NK-92 treated with Interleukin-12 subunit alpha and Interleukin-12 subunit beta, amount 100 ng/mL, for 24 hours (cell line): ENCODE measurements at regions not wholly inside any gene's neighbourhood (a gene's known extent, or its start where the extent isn't known, plus 50 kb on each side); places are given as distances from the start of the nearest gene placed in this dataset.
"Not testable (repeated sequence)": the region's sequence is repeated elsewhere in the genome, so short reads cannot be mapped to it uniquely, and the experiment has no call there.

Experiments used
- DNase-seq: peaks from one replicate; lab custom pipeline; 2025; lab: John Stamatoyannopoulos, UW

DNA sequence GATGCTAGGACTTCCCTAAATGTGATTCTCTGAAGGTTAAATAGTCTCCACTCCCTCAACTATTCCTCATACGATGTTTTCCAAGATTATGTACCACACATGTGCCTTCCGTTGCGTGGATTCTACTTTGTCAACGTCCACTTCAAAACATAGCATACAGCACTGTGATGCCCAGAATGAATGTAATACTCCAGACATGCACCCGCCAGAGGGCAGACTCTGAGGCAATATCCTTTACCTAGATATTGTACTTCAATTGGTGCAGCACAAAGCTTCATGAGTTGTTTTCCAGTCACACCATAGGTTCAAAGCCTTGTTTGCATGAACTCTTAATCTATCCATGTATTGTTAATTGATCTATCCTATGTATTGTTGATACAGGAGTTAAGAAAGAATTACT, 201.0 kb upstream of the NABP1 start:
- no peak for DNase-seq

DNA sequence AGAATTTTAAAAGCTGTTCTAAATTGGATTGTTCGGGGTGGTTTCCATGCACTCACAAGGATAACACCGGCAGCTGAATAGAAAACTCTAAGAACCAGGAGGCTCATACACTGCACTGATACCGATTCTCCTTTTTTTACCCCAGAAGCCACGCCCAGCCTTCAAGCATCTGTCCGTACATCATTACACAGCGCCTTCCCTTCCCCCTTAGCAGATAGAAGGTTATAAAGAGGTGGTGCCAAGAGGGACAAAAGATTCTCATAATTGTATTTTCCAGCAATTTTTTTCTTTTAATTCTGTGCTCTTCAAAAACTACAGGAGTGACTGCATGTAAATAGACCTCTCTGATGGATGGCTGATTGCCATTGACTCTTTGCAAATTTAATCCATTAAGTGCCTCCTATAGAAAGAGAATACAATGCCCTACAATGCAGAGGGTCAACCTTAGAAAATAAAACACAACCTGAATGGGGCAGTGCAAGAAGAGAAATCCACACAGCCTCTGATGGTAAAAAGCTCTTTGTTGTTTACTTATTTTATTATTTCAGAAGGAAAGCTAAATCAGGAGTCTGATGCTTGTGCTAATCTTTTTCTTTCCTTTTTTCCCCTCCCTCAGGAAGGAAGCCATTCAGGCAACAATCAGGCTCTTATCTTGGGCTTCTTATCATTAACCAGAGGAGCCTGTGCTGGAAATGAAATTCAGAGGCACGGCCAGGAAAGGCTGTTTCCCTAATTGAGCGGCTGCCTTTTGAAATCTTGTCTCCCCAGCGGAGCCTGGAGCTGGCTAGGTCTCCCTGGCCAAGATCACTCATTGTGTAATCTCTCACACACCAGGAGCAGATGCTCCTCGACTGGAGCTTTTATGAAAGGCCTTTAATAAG, 198.9 kb upstream of the NABP1 start:
- no peak for DNase-seq

DNA sequence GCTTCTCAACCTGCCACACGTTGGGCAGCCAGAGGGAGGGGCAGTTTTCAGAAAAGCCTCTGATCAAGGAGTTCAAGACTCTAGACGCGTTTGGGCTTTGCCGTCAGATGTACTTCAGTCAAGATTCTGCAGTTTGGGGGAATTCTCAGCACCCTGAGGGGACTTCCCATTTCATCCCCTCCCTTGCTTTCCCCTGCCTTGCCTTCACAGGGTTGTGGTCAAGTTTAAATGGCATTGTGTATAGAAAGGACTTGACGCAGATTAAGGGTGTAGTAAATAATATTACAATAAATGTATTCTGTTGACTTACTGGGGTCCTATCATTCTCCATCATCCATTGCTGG, 198.3 kb upstream of the NABP1 start:
- no peak for DNase-seq

DNA sequence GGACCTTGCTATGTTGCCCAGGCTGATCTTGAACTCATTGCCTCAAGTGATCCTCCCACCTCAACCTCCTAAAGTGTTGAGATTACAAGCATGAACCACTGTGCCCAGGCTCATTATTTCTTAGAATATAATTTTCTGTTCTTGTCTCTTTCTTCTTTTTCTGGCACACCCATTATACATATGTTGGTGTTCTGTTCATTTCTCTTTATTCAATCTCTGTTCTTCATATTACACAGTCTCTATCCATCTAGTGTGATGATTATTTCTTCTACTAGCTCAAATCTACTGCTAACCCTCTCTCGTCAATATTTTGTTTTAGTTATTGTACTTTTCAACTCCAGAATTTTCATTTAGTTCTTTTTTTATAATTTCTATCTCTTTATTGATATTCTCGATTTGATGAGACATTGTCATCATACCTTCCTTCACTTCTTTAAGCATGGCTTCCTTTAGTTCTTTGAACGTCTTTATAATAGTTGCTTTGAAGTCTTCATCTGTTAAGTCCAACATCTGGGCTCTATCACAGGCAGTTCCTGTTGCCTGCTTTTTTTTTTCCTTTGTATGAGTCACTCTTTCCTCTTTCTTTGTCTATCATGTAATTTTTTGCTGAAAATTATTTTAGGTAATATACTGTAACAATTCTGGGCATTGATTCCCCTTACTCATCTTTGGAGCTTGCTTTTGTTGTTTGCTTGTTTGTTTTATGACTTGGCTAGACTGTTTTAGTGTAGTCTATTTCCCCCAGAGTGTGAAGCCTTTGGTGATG, 196.4 kb upstream of the NABP1 start:
- no peak for DNase-seq

DNA sequence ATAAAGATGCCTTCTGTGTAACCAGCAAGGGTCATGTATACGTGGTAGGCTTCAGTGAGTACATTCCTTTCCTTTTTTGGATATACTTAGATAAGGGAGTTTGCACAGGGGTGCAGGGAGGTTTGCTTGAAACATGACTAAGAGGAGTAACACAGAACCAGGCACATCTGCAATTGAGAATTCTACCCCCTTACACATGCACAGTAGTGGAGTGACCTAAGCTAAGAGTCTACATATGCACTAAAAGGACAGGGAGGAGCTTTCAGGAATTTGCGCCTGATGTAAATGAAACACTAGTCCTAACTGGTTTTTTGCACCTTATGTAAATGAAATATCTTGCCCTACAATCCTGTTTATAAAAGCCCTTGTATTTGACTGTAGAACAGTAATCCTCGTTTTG, 194.8 kb upstream of the NABP1 start:
- no peak for DNase-seq

DNA sequence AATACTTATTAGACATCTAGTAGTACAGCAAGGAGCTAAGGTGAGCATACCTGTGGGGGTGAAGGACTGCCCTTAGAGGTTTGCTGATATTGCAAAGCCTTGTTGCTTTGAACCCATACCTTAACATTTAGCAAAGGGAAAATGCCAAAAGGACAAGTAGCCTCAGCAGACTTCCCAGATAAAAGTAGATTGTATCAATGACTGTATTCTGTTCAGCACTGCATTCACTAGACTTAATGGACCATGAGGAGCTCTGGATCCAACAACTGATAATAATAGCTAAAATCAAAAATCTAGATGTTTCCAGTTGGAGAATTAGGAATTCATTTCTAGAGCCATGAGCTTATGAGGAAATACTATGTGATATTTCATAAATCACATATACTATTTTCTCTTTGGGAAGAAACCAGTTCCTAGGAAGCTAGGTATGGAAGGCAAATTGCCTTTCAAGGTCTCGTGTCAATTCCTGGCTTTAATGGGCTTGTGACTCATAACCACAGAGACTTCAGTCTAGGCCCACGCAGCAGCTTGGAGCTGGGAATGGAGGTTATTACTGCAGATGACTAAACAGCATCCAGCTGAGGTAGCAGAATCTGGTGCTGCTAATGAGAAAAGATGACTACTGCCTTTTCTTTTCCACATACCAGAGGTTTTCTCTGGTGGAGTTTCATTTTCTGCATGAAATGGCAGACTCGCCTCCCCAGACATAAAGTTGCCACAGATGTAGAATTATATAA, 191.2 kb upstream of the NABP1 start:
- no peak for DNase-seq

DNA sequence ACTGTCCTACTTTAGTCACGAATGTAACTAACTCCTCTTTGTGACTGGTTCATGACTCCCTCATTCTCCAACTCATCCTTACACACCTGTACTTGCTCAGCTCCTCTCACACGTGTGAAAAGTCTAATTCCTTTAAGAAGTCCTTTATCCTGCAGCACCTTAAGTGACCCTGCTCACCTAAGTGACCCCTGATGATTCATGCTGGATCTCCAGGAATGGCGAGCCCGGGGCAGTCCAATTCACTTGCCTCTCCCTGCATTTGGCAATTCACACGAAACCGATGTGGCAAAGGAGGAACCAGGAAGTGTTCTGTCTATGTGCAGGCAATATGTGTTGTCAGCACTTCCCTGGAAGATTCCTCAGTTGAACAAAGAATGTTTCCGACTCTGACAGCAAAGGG, 189.8 kb upstream of the NABP1 start:
- no peak for DNase-seq

DNA sequence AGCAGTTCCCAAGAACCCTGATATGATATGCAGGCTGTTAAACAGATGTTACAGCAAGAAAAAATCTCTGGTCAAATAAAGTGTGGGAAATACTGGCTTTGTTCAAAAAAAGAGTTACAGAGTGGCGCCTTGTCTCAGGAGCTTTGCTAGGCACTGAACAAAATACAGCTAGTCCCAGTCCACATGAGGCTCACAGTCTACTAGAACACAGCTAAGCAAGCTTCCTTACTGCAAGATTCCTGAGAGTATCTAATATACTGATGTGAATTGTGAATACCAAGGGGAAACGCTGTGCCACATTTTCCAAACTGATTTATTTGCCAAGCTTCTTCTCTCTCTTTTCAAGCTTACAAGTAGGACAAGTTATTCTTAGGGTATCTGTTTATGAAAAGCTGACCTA, 188.8 kb upstream of the NABP1 start:
- no peak for DNase-seq

DNA sequence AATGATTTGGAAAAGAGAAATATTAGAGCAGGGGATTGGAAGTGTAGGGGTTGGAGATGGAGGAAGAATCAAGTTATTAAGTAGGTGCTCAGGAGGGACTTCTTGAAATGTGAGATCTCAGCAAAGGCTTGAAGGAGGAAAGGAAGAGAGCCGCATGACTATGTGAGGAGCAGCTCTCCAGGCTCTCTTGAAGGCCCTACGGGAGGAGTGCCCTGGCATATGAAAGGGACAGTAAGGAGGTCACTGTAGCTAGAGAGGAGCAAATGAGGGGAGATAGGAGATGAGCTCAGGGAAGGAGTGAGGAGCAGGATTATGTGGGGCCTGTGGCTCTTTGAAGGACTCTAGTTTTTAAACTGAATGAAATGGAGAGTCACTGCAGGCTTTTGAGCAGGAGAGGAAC, 181.1 kb upstream of the NABP1 start:
- no peak for DNase-seq

DNA sequence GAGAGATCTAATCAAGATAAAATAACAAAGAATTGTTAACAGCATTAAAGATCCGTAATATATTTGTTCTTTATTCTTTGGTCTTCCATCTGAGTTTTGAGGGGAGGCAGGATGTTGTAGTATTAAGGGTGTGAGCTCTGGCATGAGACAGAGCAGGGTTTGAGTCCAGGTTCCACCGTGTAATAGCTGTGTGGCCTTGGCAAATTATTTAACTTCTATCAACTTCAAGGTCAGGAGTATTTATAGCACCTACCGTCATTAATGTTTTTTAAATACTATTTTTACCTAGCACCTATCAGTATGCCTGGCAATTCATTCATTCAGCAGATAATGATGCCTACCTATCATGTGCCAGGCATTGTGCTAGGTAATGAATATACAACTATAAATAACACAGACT, 180.1 kb upstream of the NABP1 start:
- DNase-seq: no peak

DNA sequence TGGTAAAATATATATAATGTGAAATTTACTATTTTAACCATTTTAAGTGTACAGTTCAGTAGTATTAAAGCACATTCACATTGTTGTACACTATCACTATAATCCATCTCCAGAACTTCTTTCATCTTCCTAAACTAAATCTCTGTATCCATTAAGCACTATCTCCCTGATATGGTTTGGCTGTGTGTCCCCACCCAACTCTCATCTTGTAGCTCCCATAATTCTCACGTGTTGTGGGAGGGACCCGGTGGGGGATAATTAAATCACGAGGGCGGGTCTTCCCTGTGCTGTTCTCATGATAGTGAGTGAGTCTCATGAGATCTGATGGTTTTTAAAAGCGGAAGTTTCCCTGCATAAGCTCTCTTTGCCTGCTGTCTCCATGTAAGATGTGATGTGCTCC, 178.9 kb upstream of the NABP1 start:
- DNase-seq: no peak

DNA sequence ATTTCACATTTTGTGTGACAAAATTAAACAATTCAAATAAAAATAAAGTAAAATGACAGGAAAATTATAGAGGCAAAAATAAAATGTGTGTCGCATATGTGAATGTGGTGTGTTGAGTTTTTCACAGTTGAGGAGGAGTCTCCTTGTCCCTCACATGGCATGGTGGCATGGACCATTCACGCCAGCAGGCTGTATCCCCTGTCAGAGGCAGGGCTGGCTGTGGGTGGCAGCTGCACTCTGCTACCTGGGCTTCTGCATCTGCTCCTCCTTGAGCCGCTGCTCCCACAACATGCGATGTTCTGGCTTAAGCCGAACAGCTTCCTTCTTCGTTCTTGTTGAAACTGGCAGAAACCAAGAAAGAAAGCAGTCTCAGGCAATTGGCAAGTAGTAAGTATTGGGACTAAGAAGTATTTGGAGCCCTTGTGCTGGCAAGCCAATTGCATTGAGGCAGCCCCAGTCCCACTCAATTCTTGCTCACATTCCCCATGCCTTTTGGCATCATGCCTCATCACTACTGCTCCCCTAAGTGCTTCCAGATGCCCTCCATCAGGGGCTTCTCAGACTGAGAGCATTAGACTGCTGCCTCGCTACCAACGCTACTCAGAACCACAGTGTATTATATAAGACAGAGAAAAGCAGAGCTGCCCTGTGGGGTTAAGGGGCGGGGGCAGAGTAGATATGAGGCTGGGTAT, 177.9 kb upstream of the NABP1 start:
- no peak for DNase-seq

DNA sequence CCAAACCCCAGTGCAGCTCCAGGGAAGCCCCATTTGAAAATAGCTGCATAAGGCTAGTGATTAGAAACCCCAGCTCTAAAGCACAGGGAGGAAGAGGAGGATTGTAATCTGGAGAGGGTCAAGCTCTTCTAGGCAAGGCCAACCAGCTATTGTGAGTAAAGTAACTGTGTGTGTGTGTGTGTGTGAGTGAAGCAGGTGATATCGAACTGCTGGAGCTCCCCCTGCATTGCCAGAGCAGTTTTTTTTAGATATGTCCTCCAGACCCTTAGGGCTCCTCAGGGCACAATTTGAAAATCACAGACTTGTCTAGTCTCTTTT, 177.4 kb upstream of the NABP1 start:
- DNase-seq: no peak

DNA sequence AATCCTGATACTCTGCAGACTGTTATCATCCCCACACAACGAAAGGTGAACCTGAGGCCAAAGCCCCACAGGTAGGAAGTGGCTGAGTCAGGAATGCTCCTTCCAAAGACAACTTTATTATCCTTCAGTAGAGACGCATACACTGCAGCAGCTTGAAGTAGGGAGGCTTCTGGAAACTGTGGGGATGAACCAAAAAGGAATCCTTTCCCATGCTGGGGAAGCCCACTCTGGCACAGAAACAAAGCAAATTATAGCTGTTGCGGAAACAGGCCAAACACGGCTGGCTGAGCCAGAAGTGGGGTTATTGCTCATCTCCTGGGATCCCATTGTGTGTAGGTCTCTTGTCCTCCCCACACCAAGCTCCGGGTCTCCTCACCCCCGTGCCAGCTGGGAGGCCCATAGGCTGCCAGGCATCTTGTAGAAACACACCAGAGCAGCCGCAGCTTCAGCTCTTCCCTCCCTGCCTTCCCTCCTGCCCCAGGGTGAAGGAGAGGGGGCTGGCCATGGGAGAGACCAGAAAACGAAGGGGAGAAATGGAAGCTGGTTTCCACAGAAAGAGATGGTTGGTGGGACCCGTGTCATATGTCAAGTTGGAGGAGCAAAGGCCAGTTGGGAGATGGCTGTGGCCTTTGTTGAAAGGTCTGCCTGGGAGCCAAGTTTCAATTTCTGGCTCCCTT, 176.9 kb upstream of the NABP1 start:
- DNase-seq: no peak

DNA sequence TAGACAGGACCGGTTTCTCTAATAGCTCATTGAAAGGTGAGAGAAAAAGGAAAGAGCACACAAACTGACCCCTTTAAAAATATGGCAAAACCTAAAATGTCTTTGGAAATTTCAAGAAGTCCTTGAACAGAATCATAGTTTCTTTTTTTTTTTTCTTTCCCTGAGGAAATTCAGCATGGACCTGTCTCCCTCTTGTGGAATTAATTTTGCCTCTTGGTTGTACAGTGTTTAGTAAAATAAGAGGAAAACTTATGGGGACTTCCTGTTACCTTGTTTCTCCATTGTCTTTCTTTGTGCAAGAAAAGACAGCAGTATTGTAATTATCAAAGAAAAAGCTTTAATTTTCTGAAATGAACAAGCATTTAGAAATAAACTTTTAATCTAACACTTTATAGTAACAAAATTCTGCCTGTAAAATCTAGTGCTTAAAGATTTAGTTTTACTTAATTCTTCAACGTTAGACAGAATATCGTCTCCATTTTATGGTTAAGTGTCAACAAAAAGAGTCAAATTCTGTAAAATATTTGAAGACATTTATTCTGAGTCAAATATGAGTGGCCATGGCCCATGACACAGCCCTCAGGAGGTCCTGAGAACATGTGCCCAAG, 176.3 kb upstream of the NABP1 start:
- DNase-seq: no peak

DNA sequence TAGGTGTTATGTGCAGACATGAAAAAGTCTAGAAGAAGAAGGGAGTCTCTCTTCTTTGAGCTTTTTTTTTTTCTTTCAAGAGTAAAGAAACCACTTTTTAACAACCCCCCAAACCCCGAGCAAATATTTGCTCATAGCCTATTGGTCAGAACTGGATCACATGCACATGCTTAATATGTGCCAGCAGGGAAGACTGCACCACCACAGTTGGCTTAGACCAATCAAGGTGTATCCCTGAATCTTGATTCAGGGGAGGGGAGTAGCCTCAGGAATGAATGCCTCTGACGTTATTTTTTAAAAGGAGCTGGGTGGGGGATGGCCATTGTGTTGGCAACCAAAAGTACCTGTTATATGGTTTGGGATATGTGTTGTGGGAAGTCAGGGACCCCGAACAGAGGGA, 171.4 kb upstream of the NABP1 start:
- no peak for DNase-seq

DNA sequence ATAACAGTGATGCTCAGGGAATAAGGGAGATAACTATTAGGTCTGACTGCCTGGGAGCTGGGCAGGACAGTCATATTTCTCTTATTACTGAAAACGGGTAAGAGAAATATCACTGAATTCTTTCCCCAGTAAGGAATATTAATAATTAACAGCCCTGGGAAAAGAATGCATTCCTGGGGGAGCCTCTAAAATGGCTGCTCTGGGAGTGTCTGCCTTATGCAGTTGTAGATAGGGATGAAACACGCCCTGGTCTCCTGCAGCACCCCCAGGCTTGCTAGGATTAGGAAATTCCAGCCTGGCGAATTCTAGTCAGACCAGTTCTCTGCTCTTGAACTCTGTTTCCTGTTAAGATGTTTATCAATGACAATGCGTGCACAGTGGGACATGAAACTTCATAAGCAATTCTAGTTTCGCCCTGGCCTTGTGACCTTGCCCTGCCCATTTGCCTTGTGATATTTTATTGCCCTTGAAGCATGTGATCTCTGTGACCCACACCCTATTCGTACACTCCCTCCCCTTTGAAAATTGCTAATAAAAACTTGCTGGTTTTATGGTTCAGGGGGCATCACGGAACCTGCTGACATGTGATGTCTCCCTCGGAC, 170.6 kb upstream of the NABP1 start:
- not testable (repeated sequence) for DNase-seq

DNA sequence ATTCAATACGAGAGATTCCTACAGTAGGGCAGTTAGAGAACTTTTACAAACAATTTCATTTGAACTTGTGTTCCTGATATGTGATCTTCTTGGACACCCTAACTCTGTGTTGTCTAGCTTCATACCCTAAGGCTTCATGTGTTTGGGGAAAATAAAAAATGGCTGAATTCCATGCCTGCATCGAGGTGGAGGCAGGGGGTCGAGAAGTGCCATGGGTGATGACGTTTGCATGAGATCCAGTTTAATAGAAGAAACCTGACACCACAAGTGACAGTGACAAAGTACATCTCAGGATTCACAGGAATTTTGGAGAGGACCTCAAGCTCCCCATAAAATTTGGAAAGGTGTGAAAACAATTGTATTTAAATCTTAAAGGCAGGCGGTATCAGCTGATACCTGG, 169.2 kb upstream of the NABP1 start:
- DNase-seq: no peak

DNA sequence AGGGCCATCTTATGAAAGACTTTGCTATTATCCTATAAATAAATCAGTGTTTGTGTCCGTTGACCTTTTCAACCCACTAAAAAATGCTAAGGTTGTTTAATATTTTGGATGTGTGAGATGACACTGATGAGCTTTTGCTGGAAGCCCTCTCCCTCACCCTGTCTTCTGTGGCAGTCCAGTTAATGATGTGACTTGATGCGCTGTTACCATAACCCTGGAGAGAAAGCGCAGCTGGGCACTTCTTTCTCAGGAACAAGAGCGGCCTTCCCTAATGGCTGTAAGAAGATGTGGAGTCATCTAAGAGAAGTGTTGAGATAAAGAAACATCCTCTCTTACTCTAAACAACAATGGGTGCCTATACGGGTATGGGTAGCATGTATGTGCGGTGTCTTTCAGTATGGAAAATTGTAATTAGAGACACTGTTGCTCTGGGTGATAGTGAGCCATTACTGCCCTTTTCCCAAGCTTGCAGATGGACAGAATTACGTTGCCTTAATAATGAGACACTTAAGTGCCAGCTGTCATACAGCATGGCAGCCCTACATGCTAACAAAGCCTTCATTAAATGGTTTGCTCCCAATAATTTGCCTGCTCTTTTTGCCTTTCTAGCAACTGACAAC, 165.6 kb upstream of the NABP1 start:
- no peak for DNase-seq

DNA sequence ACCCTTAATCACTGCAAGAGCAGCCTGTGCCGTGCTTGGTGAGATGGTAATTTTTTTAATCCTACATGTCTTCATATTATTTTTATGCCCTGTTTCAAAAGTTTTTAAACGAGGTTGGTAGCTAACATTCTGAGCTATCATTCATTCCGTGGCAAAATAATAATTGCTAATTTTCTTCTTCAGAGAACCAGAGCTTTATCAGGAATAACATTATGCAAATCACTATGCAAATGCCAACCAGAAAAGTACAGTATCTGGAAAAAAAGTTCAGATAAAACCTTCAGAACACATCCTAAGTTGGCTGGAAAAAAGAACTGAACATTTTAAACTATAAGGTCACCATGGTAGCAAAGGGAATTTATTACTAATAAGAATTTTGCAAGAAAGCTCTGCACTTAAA, 165.1 kb upstream of the NABP1 start:
- no peak for DNase-seq

DNA sequence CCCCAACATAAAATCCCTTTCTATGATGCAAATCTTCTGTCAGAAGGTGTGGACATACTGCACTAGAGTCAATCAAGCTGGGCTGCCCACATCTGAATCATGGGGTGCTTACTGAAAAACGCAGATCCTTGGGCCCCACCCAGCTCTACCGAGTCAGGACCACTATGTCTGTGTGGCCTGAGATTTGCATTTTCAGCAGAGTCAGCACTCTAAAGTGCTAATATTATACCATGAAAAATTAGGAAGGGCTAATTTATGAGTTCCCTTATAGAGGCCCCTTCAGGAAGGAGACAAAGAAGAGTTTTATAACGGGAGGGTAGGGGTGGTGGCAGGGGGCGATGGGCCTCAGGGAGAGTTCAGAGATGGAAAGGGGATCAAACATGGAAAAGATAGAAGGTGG, 163.3 kb upstream of the NABP1 start:
- no peak for DNase-seq
